Neural progenitor cell (in vitro differentiated cells): ENCODE measurements at regions not wholly inside any gene's neighbourhood (a gene's known extent, or its start where the extent isn't known, plus 50 kb on each side); places are given as distances from the start of the nearest gene placed in this dataset.

Experiments
- CTCF ChIP-seq: fragments of 200-600 bp; sonication (generic); IDR thresholded peaks from 2 replicates; pipeline ENCODE4 v1.5.1; 2017; ENCODE audit warnings: antibody characterized with exemption, mild to moderate bottlenecking
- EZH2phosphoT487 ChIP-seq: fragments of 200-600 bp; sonication (generic); IDR thresholded peaks from 2 replicates; pipeline ENCODE4 v1.6.1; 2017; ENCODE audit warnings: antibody characterized with exemption

- TF ChIP-seq CTCF = no peak
- TF ChIP-seq EZH2phosphoT487 = no peak
These were observed 142.0 kb downstream of the SCARB1 start for GRCh38 chr12:124721501-124722162.
